ENCODE measurements at regions not wholly inside any gene's neighbourhood (a gene's known extent, or its start where the extent isn't known, plus 50 kb on each side); places are given as distances from the start of the nearest gene placed in this dataset.

GRCh38 chr7:64101943-64102655 lies 56.9 kb downstream of the ZNF727 start:
- TF ChIP-seq CTCF (IDR thresholded peaks at IDR 0.05) (no peak), POLR2A (IDR thresholded peaks at IDR 0.05) (no peak)
